HG03342 (cell line): ENCODE measurements at regions not wholly inside any gene's neighbourhood (a gene's known extent, or its start where the extent isn't known, plus 50 kb on each side); places are given as distances from the start of the nearest gene placed in this dataset.

Experiments
- ATAC-seq: cut with Tn5 transposase; IDR thresholded peaks from one replicate; pipeline ENCODE4 v1.9.1; 2021; ENCODE audit warnings: mild to moderate bottlenecking, moderate library complexity; ENCODE audit not compliant: unreplicated experiment

DNA sequence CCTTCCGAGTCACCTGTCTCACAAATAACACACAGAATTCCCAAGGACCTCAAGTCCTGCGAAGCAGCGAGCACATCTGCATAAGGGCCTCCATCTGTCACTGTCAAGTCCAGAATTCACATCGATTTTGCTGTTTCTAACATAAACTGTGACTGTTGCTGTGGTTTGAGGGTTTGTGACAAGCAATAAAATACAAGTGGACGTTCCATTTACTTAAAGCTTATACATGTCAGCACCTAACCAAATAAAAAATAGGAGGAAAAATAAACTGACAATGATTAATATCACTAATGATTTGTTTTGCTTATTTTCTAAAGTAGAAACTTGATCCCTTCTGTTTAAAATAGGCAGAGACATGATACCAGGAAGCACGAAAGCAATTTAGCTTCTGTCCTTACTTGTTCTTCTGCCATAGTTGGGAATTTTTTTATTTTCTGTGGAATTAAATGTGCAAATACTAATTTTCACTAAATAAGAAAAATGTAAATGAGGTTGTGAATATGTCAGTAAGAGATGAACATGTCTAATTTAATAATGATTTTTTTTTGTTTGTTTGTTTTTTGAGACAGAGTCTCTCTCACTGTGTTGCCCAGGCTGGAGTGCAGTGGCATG is 279.1 kb downstream of the FGF9 start:
- no peak for ATAC-seq

DNA sequence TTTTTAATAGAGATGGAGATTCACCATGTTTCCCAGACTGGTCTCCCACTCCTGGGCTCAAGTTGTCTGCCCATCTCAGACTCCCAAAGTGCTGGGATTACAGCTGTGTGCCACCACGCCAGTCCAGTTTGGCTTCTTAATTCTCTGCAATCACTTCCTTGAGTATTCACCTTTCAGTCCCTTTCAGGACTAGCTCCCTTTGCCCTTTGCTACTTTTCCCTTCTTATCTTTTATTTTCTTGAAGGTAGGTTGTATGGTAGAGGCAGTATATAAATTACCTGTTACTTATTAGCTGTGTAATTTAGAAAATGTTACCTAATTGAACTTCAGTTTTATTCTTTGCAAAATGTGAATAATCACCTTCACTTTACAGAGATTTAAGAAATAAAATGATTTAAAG is 285.8 kb downstream of the FGF9 start:
- no peak for ATAC-seq

DNA sequence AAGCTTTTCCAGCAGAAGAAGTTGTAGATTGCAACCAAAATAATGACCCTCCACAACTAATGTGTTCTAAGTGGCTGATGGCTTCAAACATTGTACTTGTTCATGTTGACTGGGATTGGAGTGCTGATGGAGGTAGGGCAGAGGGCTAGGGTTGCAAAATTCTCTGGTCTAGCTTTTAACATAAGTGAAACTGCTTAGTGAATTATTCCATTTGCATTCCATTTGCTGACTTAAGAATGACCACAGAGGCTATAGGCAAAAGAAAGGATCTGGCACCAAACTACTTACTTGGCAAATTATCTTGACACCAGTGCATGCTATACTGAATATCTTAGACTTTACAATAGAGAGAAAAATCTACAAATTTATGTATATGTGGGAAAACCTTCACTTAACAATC is 287.0 kb downstream of the FGF9 start:
- no peak for ATAC-seq

DNA sequence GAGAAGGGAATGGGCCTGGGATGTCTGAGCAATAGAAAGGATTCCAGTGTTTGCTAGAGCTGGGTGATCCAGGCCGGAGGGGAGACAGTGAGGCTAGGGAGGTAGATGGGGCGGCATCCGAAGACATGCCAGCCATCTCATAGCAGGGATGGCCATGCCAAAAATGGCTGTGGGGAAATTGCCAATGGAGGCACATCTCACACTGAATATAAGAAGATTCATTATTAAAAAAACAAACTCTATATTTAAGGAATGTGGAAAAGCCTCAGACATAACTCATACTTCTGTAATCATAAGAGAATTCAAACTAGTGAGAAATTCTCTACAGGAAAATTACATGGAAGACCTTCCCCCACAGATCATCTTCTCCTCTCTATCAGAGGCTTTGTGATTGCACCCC is 289.2 kb downstream of the FGF9 start:
- no peak for ATAC-seq

DNA sequence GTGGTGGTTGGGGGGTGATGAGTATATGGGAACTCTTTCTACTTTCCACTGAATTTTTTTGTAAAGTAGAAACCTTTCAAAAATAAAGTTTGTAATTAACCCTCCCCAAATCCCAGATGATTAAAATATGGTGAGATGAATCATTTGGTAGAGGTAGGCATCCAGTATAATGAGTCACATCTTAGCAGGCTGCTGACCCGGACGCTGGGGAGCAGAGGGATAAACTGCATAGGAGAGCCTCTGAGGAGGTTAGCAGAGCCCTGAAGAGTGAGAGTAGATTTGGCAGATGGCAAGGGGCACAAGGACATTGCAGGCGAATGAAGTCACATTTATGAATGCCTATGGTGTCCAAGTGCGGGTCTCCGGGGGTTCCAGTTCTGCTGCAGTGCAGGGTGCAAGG is 293.8 kb downstream of the FGF9 start:
- ATAC-seq = no peak

DNA sequence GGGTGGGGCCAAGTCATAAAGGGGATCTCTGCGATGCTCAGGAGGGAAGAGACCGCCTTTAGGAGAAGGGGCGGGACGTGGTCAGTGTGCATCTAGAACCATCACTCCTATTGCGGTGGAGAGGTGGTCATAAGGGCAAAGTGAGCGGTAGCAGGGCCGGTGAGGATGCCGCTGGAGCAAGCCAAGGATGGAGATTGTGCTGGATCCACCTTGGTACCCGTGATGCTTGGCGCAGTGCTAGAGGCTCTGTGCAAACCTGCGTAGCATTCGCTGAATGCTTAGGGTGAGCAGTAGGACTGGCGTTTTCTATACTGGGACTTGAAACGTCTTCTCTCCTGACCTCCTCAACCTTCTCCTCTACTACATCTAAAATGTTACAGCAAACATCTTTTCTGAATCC is 294.2 kb downstream of the FGF9 start:
- ATAC-seq = no peak

DNA sequence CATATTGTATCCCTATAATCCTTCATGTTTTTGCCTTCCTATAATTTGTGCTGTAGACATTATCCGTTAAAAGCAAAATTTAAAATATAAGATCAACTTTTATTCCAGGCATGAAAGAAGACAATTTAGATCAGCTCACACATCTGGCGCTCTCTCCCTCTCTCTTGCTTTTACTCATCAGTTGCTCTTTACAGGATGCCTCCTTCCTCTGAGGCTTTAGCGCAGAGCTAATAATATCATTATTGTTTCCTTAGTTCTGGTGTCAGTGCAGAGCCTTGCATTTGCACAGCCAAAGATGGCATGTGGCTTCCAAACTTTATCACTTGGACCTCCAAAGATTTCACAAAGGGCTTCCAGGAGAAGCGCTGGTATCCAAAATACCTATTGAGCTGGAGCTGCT is 295.1 kb downstream of the FGF9 start:
- no peak for ATAC-seq

DNA sequence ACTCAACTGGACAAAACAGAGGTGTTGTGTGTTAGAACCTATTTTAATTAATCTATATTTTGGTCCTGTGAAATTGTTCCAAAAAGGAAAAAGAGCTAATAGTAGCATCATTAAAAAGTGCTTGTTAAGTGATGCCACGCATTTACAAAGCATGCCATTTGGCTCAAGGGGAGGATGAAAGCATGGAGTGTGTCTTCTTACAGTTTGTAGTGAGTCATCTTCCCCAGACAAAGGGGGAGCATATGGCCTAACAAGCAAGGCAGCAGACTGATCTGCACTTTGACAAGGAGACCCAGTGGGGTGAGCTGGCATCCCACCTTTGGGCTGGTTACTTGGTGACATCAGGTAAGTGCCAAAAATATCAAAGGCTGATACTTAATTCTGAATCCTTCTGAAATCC is 297.0 kb downstream of the FGF9 start:
- ATAC-seq = no peak

DNA sequence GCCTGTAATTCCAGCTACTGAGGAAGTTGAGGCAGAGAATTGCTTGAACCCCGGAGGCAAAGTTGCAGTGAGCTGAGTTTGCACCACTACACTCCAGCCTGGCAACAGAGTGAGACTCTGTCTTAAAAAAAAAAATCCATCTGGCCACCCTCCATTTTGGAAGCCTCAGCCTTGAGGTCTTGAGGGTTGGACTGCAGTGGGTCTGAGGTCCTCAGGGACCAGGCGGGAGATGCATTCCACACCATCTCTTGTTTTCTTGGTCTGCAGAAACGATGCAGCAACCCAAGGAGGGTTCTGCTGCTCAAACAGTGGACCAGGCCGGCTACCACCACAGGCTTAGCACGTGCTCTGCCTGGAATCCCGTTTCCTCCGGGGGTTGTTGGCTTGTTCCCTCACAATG is 299.3 kb downstream of the FGF9 start:
- no peak for ATAC-seq

DNA sequence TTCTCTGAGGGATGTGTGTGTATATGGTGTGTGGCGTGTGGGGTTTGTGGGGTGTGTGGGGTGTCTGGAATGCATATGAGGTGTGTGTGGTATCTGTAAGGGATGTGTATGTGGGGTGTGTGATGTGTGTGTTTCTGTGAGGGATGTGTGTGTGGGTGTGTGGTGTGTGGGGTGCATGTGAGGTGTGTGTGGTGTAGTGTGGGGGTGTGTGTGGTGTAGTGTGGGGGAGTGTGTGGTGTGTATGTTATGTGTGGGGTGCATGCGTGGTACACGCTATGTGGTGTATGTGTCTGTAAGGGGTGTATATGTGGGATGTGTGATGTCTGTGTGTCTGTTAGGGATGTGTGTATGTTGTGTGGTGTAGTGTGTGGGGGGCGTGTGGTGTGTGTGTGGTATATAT is 300.0 kb downstream of the FGF9 start:
- ATAC-seq = no peak

DNA sequence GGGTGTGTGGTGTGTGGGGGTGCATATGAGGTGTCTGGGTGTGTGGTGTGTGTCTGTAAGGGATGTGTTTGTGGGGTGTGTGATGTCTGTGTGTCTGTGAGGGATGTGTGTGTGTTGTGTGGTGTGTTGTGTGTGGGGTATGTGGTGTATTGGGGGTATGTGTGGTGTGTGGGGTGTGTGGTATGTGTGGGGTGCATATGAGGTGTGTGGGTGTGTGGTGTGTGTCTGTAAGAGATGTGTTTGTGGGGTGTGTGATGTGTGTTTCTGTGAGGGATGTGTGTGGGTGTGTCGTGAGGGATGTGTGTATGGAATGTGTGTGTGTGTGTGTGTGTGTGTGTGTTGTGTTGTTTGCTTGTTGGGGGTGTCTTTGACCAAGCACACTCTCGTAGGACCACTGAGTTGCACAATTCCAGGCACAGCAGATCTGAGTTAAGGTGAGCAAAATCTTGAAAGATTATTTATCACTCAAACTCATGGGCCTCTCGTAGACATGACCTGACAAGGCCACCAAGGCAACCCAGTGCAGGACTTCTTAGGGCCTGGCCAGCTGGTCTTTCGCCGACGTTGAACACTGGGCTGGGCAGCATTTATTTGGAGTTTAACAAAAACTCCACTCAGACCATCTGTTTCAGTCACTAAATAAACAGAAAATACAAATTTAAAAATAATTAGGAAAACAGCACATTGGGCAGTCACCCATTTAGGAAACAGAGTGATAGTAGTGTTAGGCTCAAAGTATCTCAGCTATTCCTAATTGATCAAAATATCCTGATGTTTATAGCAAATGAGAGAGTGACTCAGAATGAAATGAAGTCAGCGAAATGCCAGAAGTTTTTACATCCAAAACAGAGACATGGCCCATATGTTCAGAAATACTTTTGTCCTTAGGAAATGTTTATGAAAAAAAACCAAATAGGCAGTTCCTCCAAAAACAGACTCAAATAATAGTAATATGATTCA is 301.1 kb downstream of the FGF9 start:
- ATAC-seq = no peak

DNA sequence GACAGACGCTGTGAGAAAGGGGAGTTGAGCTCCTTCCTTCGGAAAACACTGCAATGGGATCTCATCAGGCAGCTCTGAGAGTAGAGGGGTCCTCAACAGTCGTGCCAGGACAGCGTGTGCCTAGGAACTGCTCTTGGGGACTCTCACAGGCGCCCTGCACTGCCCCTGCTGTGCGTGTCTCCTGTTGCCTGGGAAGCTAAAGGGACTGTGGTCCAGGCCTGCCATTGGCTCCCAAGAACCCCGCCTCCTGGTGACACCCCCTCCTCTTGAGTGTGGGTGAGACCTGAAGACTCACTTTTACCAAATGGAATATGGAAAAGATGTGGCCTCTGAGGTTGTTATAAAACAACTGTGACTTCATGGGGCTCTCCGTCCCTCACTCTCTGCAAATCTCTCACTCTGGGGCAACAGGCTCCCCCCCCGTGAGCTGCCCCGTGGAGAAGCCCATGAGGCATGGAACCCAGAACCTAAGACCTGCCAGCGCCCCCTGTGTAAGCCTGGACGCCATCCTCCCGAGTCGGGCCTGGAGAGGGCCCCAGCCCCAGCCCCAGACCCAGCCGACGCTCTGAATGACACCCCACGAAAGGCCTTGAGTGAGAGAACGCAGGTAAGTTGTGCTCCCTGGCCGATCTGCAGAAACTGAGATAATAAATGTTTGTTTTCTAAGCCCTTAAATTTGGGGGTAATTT is 302.7 kb downstream of the FGF9 start:
- ATAC-seq = no peak

DNA sequence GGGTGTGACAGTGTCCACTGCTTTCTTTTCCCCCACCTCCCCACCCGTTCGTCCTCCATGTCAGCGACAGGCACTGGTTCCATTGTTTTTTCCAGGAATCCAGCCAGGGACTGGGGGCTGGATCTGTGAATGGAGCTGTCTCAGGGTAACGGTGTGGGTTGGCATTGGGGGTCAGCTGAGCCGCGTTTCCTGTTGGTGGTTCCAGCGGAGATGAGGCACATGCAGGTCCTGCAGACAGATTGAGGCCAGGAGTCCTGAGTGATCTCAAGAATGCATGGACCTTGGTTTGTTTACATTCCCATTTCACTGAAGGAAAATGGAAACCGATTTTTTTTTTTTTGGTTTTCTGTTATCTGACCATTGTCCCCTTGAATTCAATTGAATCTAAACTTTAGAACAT is 303.9 kb downstream of the FGF9 start:
- ATAC-seq = no peak

DNA sequence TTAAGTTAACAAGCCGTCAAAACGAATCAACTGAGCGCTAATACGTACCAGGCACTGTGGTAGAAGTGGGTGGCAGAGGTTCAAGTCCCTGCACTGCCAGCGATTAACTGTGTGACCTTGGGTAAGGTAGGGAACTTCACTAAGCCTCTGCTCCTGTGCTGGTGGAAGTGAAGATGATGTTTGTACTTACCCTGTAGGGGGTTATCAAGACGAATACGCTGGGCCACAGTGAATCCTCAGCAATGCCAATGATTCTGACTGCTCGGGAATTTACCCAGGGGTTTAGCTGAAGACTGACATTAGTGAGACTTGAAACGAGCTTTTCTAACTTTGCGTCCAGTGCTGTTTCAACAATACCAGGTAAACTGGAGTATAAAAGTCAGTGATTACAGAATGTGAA is 305.3 kb downstream of the FGF9 start:
- ATAC-seq = no peak

DNA sequence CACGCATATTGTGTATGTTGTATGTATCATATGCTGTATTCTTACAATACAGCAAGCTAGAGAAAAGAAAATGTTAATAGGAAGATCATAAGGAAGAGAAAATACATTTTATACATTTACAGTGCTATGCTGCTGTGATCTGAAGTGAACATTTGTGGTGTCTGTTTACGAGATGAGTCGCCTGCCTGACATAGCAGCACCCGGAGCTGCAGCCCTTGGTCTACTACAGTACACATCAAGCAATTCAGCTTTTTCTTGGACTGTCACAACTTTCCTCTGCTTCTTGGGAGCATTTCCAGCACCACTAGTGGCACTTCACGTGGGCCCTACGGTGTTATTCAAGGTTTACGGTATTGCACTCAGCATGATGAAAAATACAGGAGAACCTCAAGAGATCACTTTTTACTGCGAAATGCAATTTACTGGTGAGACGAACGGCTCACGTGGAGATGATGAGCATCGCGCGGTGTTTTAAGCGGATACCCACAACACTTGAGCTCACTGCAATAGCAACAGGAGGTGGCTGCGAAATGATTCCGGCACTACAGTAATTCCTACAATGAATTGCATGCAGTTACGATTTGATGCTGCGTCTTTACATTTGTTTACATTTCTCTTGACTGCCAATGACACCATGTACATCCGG is 308.4 kb downstream of the FGF9 start:
- no peak for ATAC-seq

DNA sequence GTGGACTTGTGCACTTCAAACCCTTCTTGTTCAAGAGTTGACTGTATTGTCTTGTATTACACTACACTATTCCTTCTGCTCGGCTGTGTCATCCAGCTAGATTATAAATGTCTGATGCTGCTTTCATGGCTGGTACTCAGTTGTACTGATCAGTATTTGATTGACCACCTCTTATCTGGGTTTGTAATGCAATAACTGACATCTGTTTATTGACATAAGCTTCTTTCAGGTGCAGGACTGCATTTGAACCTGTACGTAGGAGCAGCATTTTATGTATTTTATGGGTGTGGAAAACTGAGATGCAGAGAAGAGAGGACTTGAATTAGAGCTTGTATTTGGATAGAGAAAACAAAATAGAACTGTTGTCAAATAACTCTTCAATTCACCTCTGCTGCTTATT is 309.2 kb downstream of the FGF9 start:
- ATAC-seq = no peak

DNA sequence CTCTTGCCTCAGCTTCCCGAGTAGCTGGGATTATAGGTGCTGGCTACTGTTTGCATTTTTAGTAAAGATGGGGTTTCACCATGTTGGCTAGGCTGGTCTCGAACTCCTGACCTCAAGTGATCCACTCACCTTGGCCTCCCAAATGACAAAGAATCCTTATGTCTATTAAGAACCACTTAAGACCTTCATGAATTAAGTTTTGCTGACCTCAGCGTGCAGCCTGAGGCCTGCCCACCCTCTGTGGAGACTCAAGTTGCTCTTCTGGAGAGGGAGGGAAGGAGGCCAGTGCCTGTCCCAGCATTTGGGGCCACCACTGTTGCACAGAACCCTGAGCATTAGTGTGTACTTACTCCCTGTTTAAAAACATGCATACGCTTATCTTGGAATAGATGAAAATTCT is 313.3 kb downstream of the FGF9 start:
- ATAC-seq = no peak

DNA sequence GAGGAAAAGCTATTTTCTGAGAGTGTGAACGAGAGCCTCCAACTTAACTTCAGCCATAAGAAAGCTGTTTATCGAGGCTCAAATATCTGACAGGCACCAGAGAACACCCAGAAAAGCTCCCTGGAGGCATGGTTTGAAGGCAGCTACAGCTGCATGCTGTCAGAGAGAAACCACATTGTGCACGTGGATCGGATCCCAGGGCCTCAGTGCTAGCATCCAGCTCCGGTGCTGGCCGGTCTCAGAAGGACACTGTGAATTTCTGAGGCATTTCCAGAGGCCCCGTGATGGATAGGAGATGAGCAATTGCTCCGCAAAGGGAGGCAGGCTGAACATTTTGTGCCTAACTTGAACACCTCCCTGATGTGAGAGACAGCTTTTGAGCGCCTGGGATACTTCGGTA is 315.7 kb downstream of the FGF9 start:
- no peak for ATAC-seq

DNA sequence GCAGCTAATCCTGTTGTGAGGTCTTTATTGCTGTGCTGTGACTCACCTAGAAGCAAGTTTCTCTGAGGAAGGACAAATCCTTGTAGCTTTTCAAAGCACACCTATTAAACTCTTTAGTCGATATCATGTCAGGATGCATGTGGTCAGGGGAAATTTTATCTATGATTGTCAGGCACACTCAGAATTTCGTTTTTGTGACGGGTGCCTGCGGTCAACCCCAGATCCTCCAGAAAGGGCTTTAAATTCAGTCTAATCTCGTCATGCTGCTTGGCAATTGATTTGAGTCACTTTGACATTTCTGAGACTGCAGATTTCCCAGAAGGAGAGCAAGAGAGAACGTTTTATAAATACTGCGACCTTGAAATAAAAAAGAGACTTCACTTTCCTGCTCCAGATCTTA is 316.9 kb downstream of the FGF9 start:
- no peak for ATAC-seq

DNA sequence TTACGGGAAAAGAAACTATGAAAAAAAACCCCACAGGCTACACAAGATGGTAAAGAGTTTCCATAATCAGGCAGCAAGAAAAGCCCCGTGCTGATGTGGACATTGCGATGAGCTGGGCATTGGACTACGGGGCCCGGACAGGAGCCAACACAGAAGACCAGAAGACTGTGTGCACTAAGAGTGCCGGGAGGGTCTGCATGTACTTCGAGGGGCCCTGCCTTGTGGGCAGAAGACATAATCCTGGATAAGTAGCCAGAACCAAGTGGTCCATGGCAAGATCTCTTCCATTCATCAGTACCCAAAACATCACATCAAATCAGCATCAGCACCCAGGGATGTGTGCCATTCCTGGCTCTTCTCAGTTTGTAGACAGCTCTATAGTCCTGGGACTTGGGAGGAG is 317.8 kb downstream of the FGF9 start:
- no peak for ATAC-seq

DNA sequence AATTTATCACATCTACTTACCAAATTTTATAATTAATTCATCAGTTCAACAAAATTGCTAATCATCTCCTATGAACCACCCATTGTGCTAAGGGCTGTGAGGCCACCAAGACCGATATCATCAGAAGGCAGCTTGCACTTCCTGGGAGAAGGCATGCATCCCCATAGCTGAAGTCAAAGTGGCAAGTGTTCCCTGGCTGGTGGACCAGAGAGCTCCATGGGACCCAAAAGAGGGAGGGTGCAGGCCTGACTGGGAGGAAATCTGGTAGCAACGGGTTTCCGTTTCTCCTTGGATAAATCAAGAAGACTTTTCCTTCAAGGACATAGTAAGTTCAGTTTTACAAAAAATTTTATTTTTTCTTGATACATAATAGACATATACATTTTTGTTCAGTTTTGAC is 325.2 kb downstream of the FGF9 start:
- ATAC-seq = no peak

DNA sequence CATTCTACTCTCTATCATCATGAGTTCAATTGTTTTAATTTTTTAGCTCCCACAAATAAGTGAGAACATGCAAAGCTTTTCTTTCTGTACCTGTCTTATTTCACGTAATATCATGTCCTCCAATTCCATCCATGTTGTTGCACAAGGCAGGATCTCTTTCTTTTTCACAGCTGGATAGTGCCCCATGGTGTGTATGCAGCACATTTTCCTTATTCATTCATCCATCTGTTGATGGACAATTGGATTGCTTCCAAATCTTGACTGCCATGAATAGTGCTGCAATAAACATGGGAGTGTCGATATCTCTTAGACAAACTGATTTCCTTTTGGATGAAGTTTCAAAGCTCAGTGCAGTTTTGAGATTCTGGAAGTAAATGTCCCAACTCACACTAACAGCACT is 326.9 kb downstream of the FGF9 start:
- ATAC-seq = no peak
